Cardiac septum (tissue), 1 donor: ENCODE measurements at regions not wholly inside any gene's neighbourhood (a gene's known extent, or its start where the extent isn't known, plus 50 kb on each side); places are given as distances from the start of the nearest gene placed in this dataset.

Source experiments
- DNase-seq: peaks from one replicate; pipeline ENCODE4 v3.0.0-alpha.2; 2020; ENCODE audit warnings: low spot score
- intact Hi-C: fragments of 100-400 bp; cut with DNase I; formaldehyde crosslinking; loops from one replicate; pipeline ENCODE4 v1.14.0; 2022
- donor health status: DM: no; HTN: no; CAD: no.

- intact Hi-C loops: no loop called here
Measured at GRCh38 chr20:62544505-62545055, 68.8 kb upstream of the GATA5 start.

GRCh38 chr20:62545271-62545670 is 69.5 kb upstream of the GATA5 start:
- intact Hi-C loops: no loop called here

More at GRCh38 chr20:62544505-62545055, 68.8 kb upstream of the GATA5 start:
- no peak for DNase-seq

GRCh38 chr20:62545901-62546525 is 70.2 kb upstream of the GATA5 start:
- intact Hi-C loops: no loop called here
- no peak for DNase-seq

More at GRCh38 chr20:62545271-62545670, 69.5 kb upstream of the GATA5 start:
- no peak for DNase-seq

GRCh38 chr20:62546606-62547005 is 70.8 kb upstream of the GATA5 start:
- intact Hi-C loops: no loop called here
- DNase-seq: no peak

GRCh38 chr20:62547364-62547763 is 71.6 kb upstream of the GATA5 start:
- no peak for DNase-seq
- intact Hi-C loops: no loop called here

GRCh38 chr20:62548471-62548870 is 72.7 kb upstream of the GATA5 start:
- no peak for DNase-seq
- intact Hi-C loops: no loop called here

GRCh38 chr20:62549029-62549428 is 73.2 kb upstream of the GATA5 start:
- intact Hi-C loops: no loop called here
- no peak for DNase-seq

- DNase-seq: no peak
- intact Hi-C loops: no loop called here
Measured at GRCh38 chr20:62549499-62550086, 73.8 kb upstream of the GATA5 start.

GRCh38 chr20:62550087-62550632 is 74.4 kb upstream of the GATA5 start:
- intact Hi-C loops: no loop called here
- peak; percentile 93 for DNase-seq

GRCh38 chr20:62551407-62552323 is 75.9 kb upstream of the GATA5 start:
- no peak for DNase-seq
- intact Hi-C loops: no loop called here

GRCh38 chr20:62552613-62553012 is 76.8 kb upstream of the GATA5 start:
- intact Hi-C loops: no loop called here
- no peak for DNase-seq

- no peak for DNase-seq
- intact Hi-C loops: no loop called here
Measured at GRCh38 chr20:62553136-62553837, 77.5 kb upstream of the GATA5 start.

GRCh38 chr20:62553838-62554161 is 78.0 kb upstream of the GATA5 start:
- intact Hi-C loops: no loop called here
- DNase-seq: no peak

GRCh38 chr20:62554214-62554897 is 78.6 kb upstream of the GATA5 start:
- intact Hi-C loops: no loop called here
- DNase-seq: no peak

GRCh38 chr20:62554898-62555641 is 79.3 kb upstream of the GATA5 start:
- no peak for DNase-seq
- intact Hi-C loops: no loop called here

GRCh38 chr20:62555642-62556420 is 80.0 kb upstream of the GATA5 start:
- intact Hi-C loops: no loop called here

GRCh38 chr20:62557462-62557861 is 81.7 kb upstream of the GATA5 start:
- DNase-seq: no peak

More at GRCh38 chr20:62555642-62556420, 80.0 kb upstream of the GATA5 start:
- DNase-seq: no peak

GRCh38 chr20:62557999-62558408 is 82.2 kb upstream of the GATA5 start:
- intact Hi-C loops: no loop called here
- DNase-seq: no peak

More at GRCh38 chr20:62557462-62557861, 81.7 kb upstream of the GATA5 start:
- intact Hi-C loops: no loop called here
